IMR-90 (cell line): ENCODE measurements at regions not wholly inside any gene's neighbourhood (a gene's known extent, or its start where the extent isn't known, plus 50 kb on each side); places are given as distances from the start of the nearest gene placed in this dataset.

ENCODE experiments used
- BHLHE40 ChIP-seq: fragments of 150-350 bp; IDR thresholded peaks from 2 replicates; pipeline ENCODE4 v1.6.1; 2016; ENCODE audit warnings: mild to moderate bottlenecking, low read depth, low read length
- CHD1 ChIP-seq: IDR thresholded peaks from 2 replicates; pipeline ENCODE4 v1.6.1; 2012; ENCODE audit warnings: low read depth, low read length, improper control_type of control experiment
- CTCF ChIP-seq: conservative IDR thresholded peaks from 2 replicates; pipeline ENCODE4 v1.5.1; 2012; ENCODE audit warnings: mild to moderate bottlenecking, low read depth, low read length, improper control_type of control experiment
- ELK1 ChIP-seq: fragments of 150-350 bp; IDR thresholded peaks from 2 replicates; pipeline ENCODE4 v1.6.1; 2016; ENCODE audit warnings: low read depth, mild to moderate bottlenecking, low read length, moderate library complexity, borderline replicate concordance
- MAZ ChIP-seq: IDR thresholded peaks from 2 replicates; pipeline ENCODE4 v1.6.1; 2012; ENCODE audit warnings: low read depth, mild to moderate bottlenecking, low read length, improper control_type of control experiment, moderate library complexity, borderline replicate concordance
- MXI1 ChIP-seq: IDR thresholded peaks from 2 replicates; pipeline ENCODE4 v1.6.1; 2012; ENCODE audit warnings: low read depth, mild to moderate bottlenecking, low read length, moderate library complexity, borderline replicate concordance
- NFE2L2 ChIP-seq: fragments of 150-350 bp; IDR thresholded peaks from 2 replicates; pipeline ENCODE4 v1.6.1; 2016; ENCODE audit warnings: low read depth, mild to moderate bottlenecking, low read length
- POLR2A ChIP-seq: IDR thresholded peaks from 2 replicates; pipeline ENCODE4 v1.6.1; 2012; ENCODE audit warnings: mild to moderate bottlenecking, low read depth, low read length
- RAD21 ChIP-seq: IDR thresholded peaks from 2 replicates; pipeline ENCODE4 v1.6.1; 2012; ENCODE audit warnings: low read length, improper control_type of control experiment
- RCOR1 ChIP-seq: IDR thresholded peaks from 2 replicates; pipeline ENCODE4 v1.6.1; 2012; ENCODE audit warnings: mild to moderate bottlenecking, low read length, improper control_type of control experiment; ENCODE audit not compliant: insufficient replicate concordance
- SMC3 ChIP-seq: fragments of 150-350 bp; IDR thresholded peaks from 2 replicates; pipeline ENCODE4 v1.6.1; 2016; ENCODE audit warnings: low read depth, mild to moderate bottlenecking, antibody characterized with exemption, low read length, moderate library complexity

GRCh38 chr2:175871331-175872004 lies 130.6 kb downstream of the LNPK start:
- TF ChIP-seq RAD21 (no peak), CTCF (no peak), MAZ (no peak), RCOR1 (no peak), SMC3 (no peak), CHD1 (no peak), POLR2A (no peak), MXI1 (no peak), ELK1 (no peak), BHLHE40 (no peak), NFE2L2 (no peak)
